ENCODE measurements at regions not wholly inside any gene's neighbourhood (a gene's known extent, or its start where the extent isn't known, plus 50 kb on each side); places are given as distances from the start of the nearest gene placed in this dataset.
"Not testable (repeated sequence)": the region's sequence is repeated elsewhere in the genome, so short reads cannot be mapped to it uniquely, and the experiment has no call there.

- H3K27me3 ChIP-seq (ENCODE audit: control insufficient read depth, insufficient read depth, low read length), result no peaks in the 10 kb centered on the region
- TF ChIP-seq, protein P1, sequence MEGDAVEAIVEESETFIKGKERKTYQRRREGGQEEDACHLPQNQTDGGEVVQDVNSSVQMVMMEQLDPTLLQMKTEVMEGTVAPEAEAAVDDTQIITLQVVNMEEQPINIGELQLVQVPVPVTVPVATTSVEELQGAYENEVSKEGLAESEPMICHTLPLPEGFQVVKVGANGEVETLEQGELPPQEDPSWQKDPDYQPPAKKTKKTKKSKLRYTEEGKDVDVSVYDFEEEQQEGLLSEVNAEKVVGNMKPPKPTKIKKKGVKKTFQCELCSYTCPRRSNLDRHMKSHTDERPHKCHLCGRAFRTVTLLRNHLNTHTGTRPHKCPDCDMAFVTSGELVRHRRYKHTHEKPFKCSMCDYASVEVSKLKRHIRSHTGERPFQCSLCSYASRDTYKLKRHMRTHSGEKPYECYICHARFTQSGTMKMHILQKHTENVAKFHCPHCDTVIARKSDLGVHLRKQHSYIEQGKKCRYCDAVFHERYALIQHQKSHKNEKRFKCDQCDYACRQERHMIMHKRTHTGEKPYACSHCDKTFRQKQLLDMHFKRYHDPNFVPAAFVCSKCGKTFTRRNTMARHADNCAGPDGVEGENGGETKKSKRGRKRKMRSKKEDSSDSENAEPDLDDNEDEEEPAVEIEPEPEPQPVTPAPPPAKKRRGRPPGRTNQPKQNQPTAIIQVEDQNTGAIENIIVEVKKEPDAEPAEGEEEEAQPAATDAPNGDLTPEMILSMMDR (IDR thresholded peaks at IDR 0.05; ENCODE audit: insufficient read depth, low read length, poor library complexity, severe bottlenecking), result no peak
Measured at GRCh38 chr2:231644426-231644825, 51.8 kb downstream of the TEX44 start.

DNA sequence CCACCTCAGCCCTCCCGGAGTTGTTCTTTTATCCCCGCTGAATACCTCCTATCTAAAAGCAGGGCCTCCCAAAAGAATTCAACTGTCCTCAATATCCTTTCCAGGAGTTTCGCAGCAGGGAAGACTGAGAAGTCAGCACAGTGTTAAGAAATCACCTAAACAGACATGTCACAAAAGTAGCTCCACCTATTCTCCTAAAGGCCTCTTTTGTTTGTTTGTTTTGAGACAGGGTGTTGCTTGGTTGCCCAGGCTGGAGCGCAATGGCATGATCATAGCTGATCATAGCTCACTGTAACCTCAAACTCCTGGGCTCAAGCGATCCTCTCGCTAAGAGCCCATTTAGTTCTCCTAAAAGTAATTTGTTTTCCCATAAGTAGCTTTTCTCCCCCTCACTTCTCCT lies 53.8 kb downstream of the TEX44 start:
- no peak for DNase-seq (ENCODE audit: low read depth)
- TF ChIP-seq, protein P1 (IDR thresholded peaks at IDR 0.05; ENCODE audit: insufficient read depth, low read length, poor library complexity, severe bottlenecking), result no peak
- H3K27me3 ChIP-seq (ENCODE audit: control insufficient read depth, insufficient read depth, low read length), result no peaks in the 10 kb centered on the region

More at GRCh38 chr2:231644426-231644825, 51.8 kb downstream of the TEX44 start:
- Histone ChIP-seq H3K36me3 (ENCODE audit: control insufficient read depth, insufficient read depth, low read length) (no peaks in the 10 kb centered on the region), H3K4me3 (ENCODE audit: low read depth, low read length) (no peak overlapping the region)
- DNase-seq (ENCODE audit: low read depth), result no peak

GRCh38 chr2:231648579-231649174 lies 56.0 kb downstream of the TEX44 start:
- TF ChIP-seq, protein P1 (IDR thresholded peaks at IDR 0.05; ENCODE audit: insufficient read depth, low read length, poor library complexity, severe bottlenecking), result peak; percentile 86
- no peaks in the 10 kb centered on the region for H3K36me3 ChIP-seq (ENCODE audit: control insufficient read depth, insufficient read depth, low read length)
- H3K4me3 ChIP-seq (ENCODE audit: low read depth, low read length), result no peak overlapping the region
- DNase-seq (ENCODE audit: low read depth), result no peak
- no peaks in the 10 kb centered on the region for H3K27me3 ChIP-seq (ENCODE audit: control insufficient read depth, insufficient read depth, low read length)

More for the DNA sequence above, 53.8 kb downstream of the TEX44 start:
- H3K36me3 ChIP-seq (ENCODE audit: control insufficient read depth, insufficient read depth, low read length), result no peaks in the 10 kb centered on the region
- H3K4me3 ChIP-seq (ENCODE audit: low read depth, low read length), result no peak overlapping the region

DNA sequence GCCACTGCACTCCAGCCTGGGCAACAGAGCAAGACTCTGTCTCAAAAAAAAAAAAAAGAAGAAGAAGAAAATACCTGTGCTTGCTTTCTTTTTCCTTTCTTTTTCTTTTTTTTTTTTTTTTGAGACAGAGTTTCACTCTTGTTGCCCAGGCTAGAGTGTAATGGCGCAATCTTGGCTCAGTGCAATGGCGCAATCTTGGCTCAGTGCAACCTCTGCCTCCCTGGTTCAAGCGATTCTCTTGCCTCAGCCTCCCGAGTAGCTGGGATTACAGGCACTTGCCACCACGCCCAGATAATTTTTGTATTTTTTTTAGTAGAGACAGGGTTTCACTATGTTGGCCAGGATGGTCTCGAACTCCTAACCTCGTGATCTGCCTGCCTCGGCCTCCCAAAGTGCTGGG lies 56.8 kb upstream of the PTMA start:
- not testable (repeated sequence) for H3K27me3 ChIP-seq (ENCODE audit: control insufficient read depth, insufficient read depth, low read length); DNase-seq (ENCODE audit: low read depth); H3K36me3 ChIP-seq (ENCODE audit: control insufficient read depth, insufficient read depth, low read length); H3K4me3 ChIP-seq (ENCODE audit: low read depth, low read length)

- H3K36me3 ChIP-seq (ENCODE audit: control insufficient read depth, insufficient read depth, low read length), result no peaks in the 10 kb centered on the region
- TF ChIP-seq, protein P1 (IDR thresholded peaks at IDR 0.05; ENCODE audit: insufficient read depth, low read length, poor library complexity, severe bottlenecking), result no peak
- no peaks in the 10 kb centered on the region for H3K27me3 ChIP-seq (ENCODE audit: control insufficient read depth, insufficient read depth, low read length)
- DNase-seq (ENCODE audit: low read depth), result no peak
- H3K4me3 ChIP-seq (ENCODE audit: low read depth, low read length), result no peak overlapping the region
Measured at GRCh38 chr2:231655488-231655887, 52.8 kb upstream of the PTMA start.

DNA sequence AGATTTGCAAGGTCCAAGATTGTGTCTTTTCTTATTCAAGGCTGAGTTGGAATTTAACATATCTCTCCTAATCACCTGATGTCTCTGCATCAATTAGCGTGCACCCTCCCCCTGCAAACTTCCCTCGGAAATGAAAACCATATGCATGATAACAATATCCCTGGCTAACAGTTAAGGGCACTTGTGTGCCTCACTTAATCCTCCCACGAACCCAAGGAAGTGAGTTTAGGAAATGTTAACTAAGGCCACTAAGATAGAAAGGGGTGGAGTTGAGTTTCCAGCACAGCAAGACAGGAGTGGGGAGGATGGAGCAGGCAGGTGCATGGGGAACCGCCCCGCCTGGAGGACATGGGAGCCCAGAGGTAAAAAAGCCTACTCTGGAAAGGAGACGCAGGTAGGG lies 52.4 kb upstream of the PTMA start:
- TF ChIP-seq, protein P1 (IDR thresholded peaks at IDR 0.05; ENCODE audit: insufficient read depth, low read length, poor library complexity, severe bottlenecking), result no peak
- Histone ChIP-seq H3K4me3 (ENCODE audit: low read depth, low read length) (no peak overlapping the region), H3K36me3 (ENCODE audit: control insufficient read depth, insufficient read depth, low read length) (no peaks in the 10 kb centered on the region), H3K27me3 (ENCODE audit: control insufficient read depth, insufficient read depth, low read length) (no peaks in the 10 kb centered on the region)
- DNase-seq (ENCODE audit: low read depth), result no peak
